ENCODE measurements at regions not wholly inside any gene's neighbourhood (a gene's known extent, or its start where the extent isn't known, plus 50 kb on each side); places are given as distances from the start of the nearest gene placed in this dataset.

DNA sequence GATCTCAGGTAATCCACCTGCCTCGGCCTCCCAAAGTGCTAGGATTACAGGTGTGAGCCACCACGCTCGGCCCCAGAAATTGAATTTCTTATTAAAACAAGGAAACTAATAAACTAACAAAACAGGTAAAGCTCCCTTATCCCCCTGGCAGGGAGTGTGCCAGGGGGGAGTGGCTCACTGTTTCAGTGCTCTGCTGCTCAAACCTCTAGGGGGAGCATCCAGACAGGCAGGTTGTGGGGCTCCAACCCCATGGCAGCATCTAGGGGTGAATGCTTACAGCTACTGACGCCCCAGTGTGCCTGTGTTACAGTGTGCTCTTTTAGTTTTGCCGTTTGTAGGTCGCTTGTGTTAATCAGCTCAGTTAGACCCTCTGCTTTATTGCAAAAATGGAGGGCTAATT, 605.0 kb downstream of the GABRG1 start:
- no peaks in the 10 kb centered on the region for H3K79me2 ChIP-seq (ENCODE audit: control insufficient read depth, insufficient read depth, low read length)
- TF ChIP-seq EZH2 (IDR thresholded peaks at IDR 0.05; ENCODE audit: borderline replicate concordance, low read depth, low read length, severe bottlenecking): no peak

DNA sequence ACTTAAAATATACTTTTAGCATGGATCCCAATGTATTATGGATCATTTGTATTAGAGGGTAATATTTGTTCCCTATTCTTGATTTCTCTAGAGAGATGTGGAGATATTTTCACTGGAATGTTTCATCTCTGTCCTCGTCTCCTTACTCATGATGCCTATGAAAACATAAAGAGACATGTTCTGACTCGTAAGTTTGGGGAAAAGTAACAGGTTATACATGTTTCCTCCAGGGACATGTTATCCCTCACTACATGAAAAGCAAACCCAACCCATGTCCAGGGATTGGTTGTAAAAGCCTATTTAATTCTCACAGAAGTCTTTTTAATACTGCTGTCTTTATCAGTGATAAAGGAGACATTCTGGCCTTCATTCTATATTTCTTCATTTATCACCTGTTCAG, 621.4 kb downstream of the GABRG1 start:
- DNase-seq (ENCODE audit: low read depth, low spot score) (no peak), FAIRE-seq (no peak)
- intact Hi-C loops (cut with micrococcal nuclease): no loop called here
- Histone ChIP-seq H3K9ac (replicated peaks; ENCODE audit: extremely low read depth, insufficient read depth, low read length) (no peak overlapping the region), H4K20me1 (replicated peaks; ENCODE audit: control insufficient read depth, extremely low read depth, insufficient read depth, low read length) (no peaks in the 10 kb centered on the region), H3K27ac (ENCODE audit: insufficient read depth, low read depth, low read length) (no peak overlapping the region), H3K9me3 (replicated peaks; ENCODE audit: control insufficient read depth, insufficient read depth, low read length) (no peaks in the 10 kb centered on the region), H3K4me2 (ENCODE audit: insufficient read depth, low read length) (no peak overlapping the region), H3K36me3 (ENCODE audit: control insufficient read depth in 2 of 2, extremely low read depth in 1 of 2, insufficient read depth in 2 of 2, low read length in 2 of 2) (no peaks in the 10 kb centered on the region), H3K4me3 (replicated peaks in 1 of 3; ENCODE audit: insufficient read depth in 1 of 3, low read depth in 1 of 3, low read length in 3 of 3) (no peak overlapping the region), H2AFZ (ENCODE audit: low read depth, low read length) (no peak overlapping the region), H3K4me1 (ENCODE audit: control insufficient read depth, extremely low read depth, insufficient read depth, low read length) (no peaks in the 10 kb centered on the region), H3K9me1 (replicated peaks; ENCODE audit: control insufficient read depth, extremely low read depth, insufficient read depth, low read length) (no peaks in the 10 kb centered on the region), H3K27me3 (ENCODE audit: control insufficient read depth in 2 of 2, insufficient read depth in 2 of 2, low read length in 2 of 2) (no peaks in the 10 kb centered on the region), H3K79me2 (ENCODE audit: control insufficient read depth, insufficient read depth, low read length) (no peaks in the 10 kb centered on the region)
- POLR2A ChIA-PET: no interaction called here
- CTCF ChIA-PET: no interaction called here
- dilution Hi-C loops (cut with MboI; ENCODE audit: extremely low pct_ligation_motif_present, low sequenced_read_pairs): no loop called here
- BruUV-seq (replicated peaks): no TSS peak
- TF ChIP-seq POLR2AphosphoS5 (IDR thresholded peaks at IDR 0.05; ENCODE audit: insufficient read depth, low read depth, low read length) (no peak), POLR2A (IDR thresholded peaks at IDR 0.05; ENCODE audit: low read depth, low read length) (no peak), MYC (IDR thresholded peaks at IDR 0.05; ENCODE audit: low read depth, low read length) (no peak), GATA2 (IDR thresholded peaks at IDR 0.05; ENCODE audit: insufficient read depth, insufficient read length, low read depth, low read length) (no peak), JUN (IDR thresholded peaks at IDR 0.05; ENCODE audit: borderline replicate concordance, insufficient read depth, insufficient read length, low read depth) (no peak), FOS (IDR thresholded peaks at IDR 0.05; ENCODE audit: borderline replicate concordance, insufficient read depth, low read length) (no peak), EZH2 (IDR thresholded peaks at IDR 0.05; ENCODE audit: borderline replicate concordance, low read depth, low read length, severe bottlenecking) (no peak)
- TF ChIP-seq, protein P1, sequence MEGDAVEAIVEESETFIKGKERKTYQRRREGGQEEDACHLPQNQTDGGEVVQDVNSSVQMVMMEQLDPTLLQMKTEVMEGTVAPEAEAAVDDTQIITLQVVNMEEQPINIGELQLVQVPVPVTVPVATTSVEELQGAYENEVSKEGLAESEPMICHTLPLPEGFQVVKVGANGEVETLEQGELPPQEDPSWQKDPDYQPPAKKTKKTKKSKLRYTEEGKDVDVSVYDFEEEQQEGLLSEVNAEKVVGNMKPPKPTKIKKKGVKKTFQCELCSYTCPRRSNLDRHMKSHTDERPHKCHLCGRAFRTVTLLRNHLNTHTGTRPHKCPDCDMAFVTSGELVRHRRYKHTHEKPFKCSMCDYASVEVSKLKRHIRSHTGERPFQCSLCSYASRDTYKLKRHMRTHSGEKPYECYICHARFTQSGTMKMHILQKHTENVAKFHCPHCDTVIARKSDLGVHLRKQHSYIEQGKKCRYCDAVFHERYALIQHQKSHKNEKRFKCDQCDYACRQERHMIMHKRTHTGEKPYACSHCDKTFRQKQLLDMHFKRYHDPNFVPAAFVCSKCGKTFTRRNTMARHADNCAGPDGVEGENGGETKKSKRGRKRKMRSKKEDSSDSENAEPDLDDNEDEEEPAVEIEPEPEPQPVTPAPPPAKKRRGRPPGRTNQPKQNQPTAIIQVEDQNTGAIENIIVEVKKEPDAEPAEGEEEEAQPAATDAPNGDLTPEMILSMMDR (IDR thresholded peaks at IDR 0.05; ENCODE audit: extremely low read depth in 1 of 2, insufficient read depth in 1 of 2, low read depth in 1 of 2, low read length in 2 of 2): no peak
- TF ChIP-seq, protein P2, sequence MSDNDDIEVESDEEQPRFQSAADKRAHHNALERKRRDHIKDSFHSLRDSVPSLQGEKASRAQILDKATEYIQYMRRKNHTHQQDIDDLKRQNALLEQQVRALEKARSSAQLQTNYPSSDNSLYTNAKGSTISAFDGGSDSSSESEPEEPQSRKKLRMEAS (IDR thresholded peaks at IDR 0.05; ENCODE audit: insufficient read depth, insufficient read length): no peak

More for the DNA sequence above, 605.0 kb downstream of the GABRG1 start:
- no TSS peak for BruUV-seq (replicated peaks)
- Histone ChIP-seq H4K20me1 (replicated peaks; ENCODE audit: control insufficient read depth, extremely low read depth, insufficient read depth, low read length) (no peaks in the 10 kb centered on the region), H3K36me3 (ENCODE audit: control insufficient read depth in 2 of 2, extremely low read depth in 1 of 2, insufficient read depth in 2 of 2, low read length in 2 of 2) (no peaks in the 10 kb centered on the region), H3K9me1 (replicated peaks; ENCODE audit: control insufficient read depth, extremely low read depth, insufficient read depth, low read length) (no peaks in the 10 kb centered on the region), H3K4me2 (ENCODE audit: insufficient read depth, low read length) (no peak overlapping the region), H3K27ac (ENCODE audit: insufficient read depth, low read depth, low read length) (no peak overlapping the region), H3K27me3 (ENCODE audit: control insufficient read depth in 2 of 2, insufficient read depth in 2 of 2, low read length in 2 of 2) (no peaks in the 10 kb centered on the region), H3K9ac (replicated peaks; ENCODE audit: extremely low read depth, insufficient read depth, low read length) (no peak overlapping the region), H3K4me3 (replicated peaks in 1 of 3; ENCODE audit: insufficient read depth in 1 of 3, low read depth in 1 of 3, low read length in 3 of 3) (no peak overlapping the region), H3K4me1 (ENCODE audit: control insufficient read depth, extremely low read depth, insufficient read depth, low read length) (no peaks in the 10 kb centered on the region), H3K9me3 (replicated peaks; ENCODE audit: control insufficient read depth, insufficient read depth, low read length) (peaks cover 10% of the 10 kb centered on the region), H2AFZ (ENCODE audit: low read depth, low read length) (no peak overlapping the region)
- intact Hi-C loops (cut with micrococcal nuclease) (no loop called here), dilution Hi-C loops (cut with MboI; ENCODE audit: extremely low pct_ligation_motif_present, low sequenced_read_pairs) (no loop called here)
- DNase-seq (ENCODE audit: low read depth, low spot score) (no peak), FAIRE-seq (no peak)
- CTCF ChIA-PET: no interaction called here
- POLR2A ChIA-PET: no interaction called here

Data from endothelial cell of umbilical vein (primary cell).